ENCODE measurements at regions not wholly inside any gene's neighbourhood (a gene's known extent, or its start where the extent isn't known, plus 50 kb on each side); places are given as distances from the start of the nearest gene placed in this dataset.
"Not testable (repeated sequence)": the region's sequence is repeated elsewhere in the genome, so short reads cannot be mapped to it uniquely, and the experiment has no call there.

DNA sequence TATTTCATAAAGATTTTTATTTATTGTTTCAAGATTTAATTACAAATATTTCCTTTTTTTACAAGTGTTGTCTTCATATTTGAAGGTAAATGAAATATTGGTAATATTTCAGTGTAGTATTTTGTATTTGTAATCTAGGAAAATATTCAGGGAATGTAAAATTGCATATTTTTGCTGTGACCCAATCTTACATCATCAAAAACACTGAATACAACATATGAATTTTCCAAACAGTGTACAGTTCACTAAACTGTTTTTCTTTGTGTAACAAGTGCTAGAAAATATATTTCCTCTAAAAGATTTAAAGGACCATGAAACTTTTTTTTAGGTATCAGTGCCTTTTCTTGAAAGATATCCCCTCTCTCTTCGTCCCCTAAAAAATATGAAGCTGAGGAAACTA is 251.9 kb upstream of the KCND2 start:
- DNase-seq (ENCODE audit: low spot score): no peak

DNA sequence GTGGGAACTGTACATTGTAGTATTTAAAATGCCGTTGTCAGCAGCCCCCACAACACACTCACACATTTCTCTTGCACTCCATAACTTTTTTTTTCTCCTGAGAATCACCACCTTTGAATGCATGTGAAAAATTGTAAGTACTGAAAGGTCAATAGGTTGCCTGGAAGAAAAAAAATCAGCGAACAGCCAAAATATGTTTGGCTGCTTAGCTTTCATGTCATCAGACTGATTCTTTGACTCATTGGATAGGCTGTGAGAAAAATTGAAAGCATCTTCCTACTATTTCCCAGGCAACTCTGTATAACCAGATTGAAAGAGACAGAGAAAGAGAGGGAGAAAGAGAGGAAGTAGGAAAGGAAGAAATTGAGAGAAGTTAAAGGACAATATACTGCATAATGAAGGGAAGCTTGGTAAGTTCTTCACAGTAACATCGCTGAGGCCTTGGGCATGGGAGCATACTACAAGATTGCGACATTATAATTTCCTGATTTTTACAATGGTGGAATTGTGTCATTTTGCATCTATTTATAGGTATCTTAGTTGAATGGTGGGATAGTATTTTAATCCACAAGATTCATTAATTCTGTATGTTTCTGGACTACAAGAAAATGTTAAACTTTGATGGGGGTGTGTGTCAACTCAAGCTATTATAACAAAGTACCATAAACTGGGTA is 249.3 kb upstream of the KCND2 start:
- DNase-seq (ENCODE audit: low spot score): no peak

DNA sequence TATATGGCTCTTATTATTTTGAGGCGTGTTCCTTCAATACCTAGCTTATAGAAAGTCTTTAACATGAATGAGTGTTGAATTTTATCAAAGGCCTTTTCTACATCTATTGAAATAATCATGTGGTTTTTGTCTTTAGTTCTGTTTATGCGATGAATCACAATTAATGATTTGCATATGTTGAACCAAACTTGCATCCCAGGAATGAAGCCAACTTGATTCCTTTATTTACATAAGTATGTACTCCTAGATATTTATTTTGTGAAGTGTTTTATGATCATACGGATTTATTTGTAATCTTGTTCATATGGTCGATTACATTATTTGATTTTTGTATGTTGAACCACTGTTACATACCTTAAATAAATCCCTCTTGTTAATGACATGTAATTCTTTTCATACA is 244.3 kb upstream of the KCND2 start:
- no peak for DNase-seq (ENCODE audit: low spot score)

DNA sequence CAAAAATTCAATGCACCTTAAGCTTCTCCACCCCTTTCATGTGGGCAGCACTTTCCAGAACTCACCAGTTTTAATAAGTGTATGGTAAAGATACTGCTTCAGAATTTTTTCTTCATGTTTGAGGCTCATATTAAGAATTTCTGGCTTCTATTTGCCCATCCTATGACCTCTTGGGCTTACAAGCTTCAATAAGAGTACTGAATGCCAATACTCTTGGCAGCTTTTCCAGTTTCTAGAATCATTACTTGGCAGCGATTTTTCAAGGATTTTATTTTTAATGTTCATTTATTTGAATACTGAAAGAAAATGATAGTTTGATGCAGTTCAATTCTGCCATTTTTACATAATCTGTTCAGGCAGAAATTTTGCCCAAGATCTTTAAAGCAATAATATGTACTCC is 242.1 kb upstream of the KCND2 start:
- no peak for DNase-seq (ENCODE audit: low spot score)

DNA sequence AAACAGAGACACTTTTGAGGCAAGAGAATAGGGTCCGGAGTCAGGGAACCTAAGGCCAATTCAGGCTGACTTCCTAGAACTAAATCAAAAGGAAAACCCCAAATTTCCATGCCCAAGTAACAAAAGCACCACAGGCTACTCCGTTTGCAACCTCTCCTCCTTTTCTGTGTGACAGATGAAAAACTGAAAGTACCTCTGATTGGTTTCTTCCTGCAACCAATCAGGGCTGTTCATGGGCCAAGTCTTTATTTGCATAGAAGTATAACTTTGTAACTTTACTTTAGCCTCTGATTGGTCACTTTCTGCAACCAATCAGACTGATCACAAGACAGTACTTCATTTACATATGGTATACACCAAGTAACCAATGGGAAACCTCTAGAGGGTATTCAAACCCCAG is 239.9 kb upstream of the KCND2 start:
- no peak for DNase-seq (ENCODE audit: low spot score)

DNA sequence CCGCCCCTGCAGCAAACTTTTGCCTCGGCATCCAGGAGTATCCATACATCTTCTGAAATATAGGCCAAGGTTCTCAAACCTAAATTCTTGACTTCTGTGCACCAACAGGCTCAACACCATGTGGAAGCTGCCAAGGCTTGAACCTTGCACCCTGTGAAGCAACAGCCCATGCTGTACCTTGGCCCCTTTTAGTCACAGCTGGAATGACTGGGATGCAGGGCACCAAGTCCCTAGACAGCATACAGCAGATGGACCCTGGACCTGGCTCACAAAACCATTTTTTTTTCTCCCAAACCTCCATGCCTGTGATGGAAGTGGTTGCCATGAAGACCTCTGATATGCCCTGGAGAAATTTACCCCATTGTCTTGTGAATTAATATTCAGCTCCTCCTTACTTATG is 233.8 kb upstream of the KCND2 start:
- DNase-seq (ENCODE audit: low spot score): no peak

DNA sequence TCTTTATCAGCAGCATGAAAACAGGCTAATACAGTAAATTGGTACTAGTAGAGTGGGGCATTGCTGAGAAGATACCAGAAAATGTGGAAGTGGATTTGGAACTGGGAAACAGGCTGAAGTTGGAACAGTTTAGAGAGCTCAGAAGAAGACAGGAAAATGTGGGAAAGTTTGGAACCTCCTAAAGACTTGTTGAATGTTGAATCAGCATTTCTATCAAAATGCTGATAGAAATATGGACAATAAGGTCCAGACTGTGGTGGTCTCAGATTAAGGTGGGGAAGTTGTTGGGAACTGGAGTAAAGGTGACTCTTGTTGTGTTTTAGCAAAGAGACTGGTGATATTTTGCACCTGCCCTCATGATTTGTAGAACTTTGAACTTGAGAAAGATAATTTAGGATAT is 231.2 kb upstream of the KCND2 start:
- DNase-seq (ENCODE audit: low spot score): no peak

DNA sequence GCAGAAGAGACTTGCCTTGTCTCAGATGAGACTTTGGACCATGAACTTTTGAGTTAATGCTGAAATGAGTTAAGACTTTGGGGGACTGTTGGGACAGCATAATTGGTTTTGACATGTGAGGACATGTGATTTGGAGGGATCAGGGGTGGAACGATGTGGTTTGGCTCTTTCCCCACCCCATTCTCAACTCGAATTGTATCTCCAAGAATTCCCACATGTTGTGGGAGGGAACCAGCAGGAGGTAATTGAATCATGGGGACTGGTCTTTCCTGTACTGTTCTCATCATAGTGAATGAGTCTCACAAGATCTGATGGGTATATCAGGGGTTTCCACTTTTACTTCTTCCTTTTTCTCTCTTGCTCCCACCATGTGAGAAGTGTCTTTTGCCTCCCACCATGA is 229.7 kb upstream of the KCND2 start:
- DNase-seq (ENCODE audit: low spot score): no peak

DNA sequence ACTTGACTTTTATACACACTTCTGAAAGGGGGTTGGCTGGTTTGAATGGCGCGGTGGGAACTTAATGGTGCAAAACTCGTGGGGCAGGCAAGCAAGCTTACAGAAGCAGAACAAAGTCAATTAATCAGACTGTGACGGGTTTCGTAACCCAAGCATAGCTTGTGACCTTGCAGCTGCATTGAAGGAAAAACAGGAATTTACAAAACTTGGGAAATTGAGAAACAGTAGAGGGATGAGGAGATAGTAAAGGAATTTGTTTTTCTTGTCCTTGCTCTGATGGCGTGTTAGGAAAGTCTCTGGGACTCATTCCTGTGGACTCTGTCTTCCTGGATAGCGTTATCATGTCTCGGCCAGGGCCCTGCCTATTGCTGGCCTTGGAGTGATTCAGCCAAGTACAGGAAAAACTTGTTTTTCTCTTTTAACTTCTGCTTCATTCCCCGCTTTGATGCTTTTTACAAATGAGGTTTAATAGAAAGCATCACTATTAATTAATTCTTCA is 220.0 kb upstream of the KCND2 start:
- no peak for DNase-seq (ENCODE audit: low spot score)

DNA sequence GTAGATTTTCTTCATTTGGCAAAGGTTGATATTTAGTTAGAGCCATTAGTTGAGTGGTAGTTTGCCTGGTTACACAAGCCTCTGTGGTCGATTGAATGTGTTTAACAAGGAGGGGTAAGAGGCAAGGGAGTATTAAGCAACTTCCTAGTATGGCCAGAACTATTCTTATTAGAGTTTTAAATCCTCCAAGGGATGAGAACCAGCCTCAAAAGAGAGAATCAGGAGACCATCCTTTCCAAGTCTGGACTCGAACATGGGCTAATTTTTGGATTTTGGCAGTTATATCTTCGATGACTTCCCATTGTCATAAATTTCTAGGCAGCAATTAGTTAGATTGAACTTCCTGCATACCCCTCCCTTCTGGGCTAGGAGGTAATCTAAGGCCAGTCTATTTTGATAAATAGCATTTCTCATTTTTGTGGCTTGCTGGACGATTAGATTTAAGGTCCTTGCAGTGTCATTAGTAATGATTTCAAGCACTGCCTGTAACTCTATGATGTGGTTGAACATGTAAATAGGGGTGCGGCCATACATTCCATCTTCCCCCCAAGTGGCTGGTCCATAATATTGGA is 219.5 kb upstream of the KCND2 start:
- DNase-seq (ENCODE audit: low spot score): no peak

DNA sequence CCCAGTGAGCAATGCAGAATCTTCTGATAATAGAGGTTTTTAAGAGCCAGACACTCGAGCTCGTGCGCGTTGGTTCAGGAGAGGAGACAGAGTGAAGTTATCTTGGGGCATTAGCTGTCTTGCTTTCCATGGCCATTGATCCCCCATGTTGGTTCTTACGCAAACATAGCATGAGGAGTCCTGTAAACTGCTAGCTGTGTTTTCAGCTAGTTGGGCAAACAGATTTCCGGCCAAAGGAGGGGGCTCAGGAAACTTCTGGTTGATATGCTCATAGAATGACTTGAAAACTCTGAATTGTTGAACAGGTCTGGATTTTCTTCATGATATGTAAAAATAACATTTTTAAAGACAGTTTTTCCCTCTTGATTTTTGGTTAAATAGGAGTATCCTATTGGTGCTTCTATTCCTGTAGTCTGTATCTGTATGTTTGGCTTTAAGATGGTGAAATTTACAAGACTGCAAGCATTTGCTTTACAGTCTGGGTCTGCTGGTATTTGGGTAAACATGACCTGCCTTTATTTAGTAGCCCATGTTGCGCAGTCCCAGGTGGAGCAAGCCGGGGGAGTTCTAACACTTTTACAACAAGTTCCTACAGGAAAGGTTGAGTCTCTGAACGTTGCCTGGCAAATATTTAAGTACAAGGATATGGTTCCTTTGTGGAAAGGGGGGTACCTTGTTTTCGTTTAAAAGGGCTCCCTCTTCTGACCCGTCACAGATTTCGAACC is 218.4 kb upstream of the KCND2 start:
- no peak for DNase-seq (ENCODE audit: low spot score)

DNA sequence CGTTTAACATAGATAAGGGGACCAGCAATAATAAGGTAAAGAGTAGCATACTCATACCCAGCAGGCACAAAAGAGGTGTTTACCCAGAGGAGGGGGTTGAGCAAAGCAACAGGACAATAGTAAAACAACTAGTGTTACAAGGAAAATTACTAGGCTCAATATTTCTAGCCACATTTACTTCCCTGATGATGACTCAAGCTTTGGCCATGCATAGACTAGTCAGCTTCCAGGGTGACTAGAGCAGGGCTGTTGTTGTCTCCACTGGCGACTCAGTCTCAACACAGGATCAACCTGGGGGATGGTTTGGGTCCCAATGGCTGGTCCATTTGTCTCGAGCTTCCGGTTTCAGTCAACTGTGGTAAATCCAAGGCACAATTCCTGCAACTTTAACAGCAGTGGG is 217.7 kb upstream of the KCND2 start:
- DNase-seq (ENCODE audit: low spot score): no peak

DNA sequence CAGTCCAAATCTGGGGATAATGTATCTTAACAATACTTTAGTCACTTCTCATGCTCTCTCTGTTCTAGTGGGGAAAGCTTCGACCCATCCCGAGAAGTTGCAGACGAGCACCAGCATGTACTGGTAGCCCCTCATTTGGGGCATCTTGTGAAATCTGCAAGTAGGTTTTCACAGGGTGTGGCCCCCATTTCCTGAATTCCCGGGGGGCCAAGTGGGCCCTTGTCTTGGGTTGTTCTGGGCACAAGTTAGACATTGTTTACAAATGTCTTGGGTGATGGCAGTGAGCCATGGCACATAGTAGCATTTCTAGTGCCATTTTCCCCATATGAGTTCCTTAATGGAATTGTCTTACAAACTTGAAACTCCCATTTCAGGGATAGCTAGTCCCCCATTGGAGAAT is 216.7 kb upstream of the KCND2 start:
- DNase-seq (ENCODE audit: low spot score): no peak

DNA sequence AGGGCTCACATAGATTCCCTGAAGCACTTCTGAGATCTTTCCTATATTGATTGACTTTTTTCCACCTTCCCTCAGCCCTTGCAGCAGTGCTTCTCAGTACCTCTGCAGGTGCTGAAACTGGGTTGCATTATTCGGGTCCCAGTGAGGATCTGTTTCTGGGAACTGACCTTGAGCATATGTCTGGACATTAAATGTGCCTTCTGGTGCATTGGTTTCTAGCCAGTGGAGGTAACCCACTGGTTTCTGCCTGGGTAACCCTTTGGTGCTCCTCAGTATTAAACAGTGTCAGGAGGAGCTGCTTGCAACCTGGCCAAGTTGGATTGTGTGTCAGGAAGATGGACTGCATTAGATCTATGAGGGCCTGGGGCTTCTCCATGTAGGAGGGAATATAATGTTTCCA is 213.3 kb upstream of the KCND2 start:
- DNase-seq (ENCODE audit: low spot score): no peak

DNA sequence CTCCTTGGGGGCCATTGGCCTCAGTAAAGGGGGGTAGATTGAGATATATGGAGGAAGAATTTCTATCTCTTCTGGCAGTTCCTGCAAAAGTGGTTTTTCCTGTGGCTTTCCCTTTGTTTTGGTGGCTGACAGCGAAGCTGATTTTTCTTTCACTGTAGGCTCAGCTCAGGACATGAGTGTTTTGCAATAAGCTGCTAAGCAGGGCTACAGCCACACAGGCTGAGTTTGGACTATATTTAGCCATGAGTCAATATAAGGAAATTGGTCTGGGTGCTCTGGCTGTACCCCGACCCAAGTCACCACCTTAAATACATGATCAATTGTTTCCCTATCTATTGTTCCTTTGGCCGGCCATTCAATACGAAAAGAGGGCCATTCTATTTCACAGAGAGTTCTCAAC is 212.7 kb upstream of the KCND2 start:
- no peak for DNase-seq (ENCODE audit: low spot score)

DNA sequence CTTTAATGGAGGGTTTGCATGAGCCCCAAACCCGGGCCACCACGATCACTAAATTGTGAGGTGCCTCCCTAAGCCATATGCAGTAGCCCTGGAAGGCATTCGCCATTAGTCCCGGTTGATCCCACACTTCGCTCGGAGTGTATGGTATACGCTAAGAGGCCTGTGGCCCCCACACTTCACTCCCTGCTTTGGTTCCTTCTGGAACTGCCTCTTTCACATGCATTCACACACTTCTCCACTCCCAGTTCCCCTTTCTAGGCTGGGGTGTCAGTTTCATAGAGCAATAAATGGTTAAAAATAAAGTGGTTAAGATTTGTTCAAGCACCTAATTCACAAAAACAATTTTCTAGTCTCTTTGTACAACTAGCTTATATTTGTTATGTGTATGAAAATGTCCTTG is 212.1 kb upstream of the KCND2 start:
- no peak for DNase-seq (ENCODE audit: low spot score)

DNA sequence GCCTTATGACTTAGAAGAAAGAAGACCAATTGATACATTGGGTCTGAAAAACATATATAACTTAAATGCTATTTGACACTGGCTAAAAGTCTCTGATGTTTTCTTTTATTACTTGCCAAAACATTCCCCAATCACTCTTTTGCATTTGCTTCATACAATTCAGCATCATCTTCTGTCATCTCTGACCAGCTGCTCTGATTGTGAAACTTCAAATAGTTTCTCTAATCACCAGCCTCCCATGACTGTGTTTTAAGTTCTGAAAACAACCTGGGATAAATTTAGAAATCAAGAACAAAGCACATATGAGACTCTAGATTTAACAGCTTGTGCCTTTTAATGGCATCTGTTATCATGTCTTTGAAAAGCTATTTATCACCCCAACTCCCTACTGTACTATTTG is 208.4 kb upstream of the KCND2 start:
- DNase-seq (ENCODE audit: low spot score): no peak

DNA sequence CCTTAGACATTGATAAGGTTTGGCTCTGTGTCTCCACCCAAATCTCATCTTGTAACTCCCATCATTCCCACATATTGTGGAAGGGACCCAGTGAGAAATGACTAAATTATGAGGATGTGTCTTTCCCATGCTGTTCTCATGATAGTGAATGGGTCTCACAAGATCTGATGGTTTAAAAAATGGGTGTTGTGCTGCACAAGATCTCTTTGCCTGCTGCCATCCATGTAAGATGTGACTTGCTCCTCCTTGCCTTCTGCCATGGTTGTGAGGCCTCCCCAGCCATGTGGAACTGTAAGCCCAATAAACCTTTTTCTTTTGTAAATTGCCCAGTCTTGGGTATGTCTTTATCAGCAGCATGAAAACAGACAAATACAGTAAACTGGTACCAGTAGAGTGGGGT is 206.1 kb upstream of the KCND2 start:
- DNase-seq (ENCODE audit: low spot score): not testable (repeated sequence)

DNA sequence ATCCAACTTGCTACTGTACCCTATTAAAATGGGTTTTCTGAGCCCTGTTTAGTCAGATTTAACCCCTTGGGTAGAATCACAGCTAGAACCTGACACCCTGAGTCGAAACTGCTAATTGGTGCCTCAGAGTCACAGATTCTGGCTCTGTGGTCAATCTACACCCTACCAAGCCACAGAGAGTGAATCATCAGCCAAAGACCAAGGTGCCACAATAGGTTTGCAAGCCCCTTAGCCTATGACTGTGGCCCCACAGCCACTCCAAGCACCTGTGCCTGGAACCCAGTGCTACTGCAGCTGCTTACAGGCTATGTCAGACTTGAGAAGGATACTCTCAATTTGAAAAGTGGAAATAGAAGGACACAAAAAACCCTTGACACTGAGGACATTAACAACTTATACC is 202.8 kb upstream of the KCND2 start:
- no peak for DNase-seq (ENCODE audit: low spot score)

DNA sequence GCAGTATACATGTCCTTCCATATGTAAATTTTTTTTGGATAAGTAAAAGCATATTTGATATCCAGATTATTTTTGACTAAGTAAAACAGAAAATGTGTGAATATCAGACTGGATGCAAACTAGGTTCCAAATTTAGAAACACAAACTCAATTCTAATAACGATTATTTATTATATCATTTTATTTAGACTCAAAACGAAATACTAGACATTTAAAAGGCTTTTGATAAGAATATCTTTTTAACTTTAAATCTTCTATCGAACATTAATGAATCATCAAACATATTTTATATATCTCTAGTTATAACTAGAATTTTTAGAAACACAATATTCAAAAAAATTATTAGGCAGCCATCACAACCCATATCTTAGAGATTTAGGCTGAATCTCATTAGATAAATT is 195.2 kb upstream of the KCND2 start:
- DNase-seq (ENCODE audit: low spot score): no peak

DNA sequence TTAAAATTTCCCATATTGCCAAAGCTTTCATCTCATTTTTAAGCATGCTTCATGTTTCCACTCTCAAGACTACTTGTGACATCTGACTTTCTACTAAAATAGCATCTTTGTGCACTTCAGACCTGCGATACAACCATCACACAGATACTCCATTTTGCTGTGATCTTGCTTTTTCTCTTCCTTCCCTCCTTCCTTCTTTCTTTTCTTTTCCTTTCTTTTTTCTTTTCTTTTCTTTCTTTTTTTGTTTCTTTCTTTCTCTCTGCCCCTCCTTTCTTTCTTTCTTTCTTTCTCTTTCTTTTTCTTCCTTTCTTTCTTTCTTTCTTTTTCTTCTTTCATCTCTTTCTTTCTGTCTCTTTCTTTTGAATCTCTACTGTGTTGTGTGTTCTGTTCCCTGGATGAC is 194.0 kb upstream of the KCND2 start:
- DNase-seq (ENCODE audit: low spot score): no peak

DNA sequence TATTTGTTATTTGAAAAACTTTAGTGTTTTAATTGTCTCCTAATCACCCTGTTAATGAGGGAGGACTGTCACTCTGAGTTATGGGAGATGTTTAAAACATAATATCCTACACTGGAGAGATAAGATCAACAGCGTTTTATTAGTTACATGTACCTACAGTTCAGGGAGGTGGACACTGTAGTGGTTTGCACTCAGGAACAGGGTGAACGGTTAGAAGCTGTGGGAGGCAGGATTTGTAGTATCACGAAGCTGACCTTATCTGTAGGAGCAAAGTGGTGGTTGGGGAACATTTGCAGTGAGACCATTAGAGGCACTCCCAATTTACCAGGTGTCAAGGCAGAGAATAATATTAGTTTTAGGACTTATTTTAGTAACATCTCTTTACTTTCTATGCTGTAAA is 193.3 kb upstream of the KCND2 start:
- no peak for DNase-seq (ENCODE audit: low spot score)

DNA sequence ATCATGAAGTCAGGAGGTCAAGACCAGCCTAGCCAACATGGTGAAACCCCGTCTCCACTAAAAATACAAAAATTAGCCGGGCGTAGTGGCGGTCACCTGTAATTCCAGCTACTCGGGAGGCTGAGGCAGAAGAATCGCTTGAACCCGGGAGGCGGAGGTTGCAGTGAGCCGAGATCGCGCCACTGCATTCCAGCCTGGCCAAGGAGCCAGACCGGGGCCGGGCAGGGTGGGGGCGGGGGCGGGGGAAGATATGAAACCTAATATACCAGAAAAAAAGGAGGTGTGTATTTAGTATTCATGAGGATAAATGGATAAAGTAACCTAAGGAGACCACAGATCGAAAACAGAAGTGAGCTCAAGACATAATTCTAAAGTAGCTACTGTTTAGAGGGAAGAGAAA is 186.5 kb upstream of the KCND2 start:
- DNase-seq (ENCODE audit: low spot score): not testable (repeated sequence)

DNA sequence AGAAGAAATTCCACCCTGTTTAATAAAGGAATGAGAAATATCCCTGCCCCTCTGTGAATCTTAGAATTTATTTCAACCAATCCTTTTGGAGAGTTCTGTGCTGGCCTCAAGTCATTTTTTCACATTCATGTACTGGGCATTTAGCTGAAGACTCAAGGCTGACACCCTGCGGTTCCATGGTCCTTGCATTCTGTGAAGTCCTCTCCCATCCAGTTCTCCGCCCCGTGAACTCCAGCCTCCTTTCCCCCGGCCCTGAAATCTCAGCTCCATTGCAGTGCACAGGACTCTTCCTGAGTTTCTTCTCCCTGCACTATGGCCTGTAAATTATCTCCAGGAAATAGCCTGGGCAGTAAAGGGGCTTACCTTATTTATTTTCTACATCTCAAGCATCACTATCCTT is 183.0 kb upstream of the KCND2 start:
- no peak for DNase-seq (ENCODE audit: low spot score)

Measured in CD4-positive, alpha-beta T cell treated with Interleukin-2 at 100 ng/mL for 4 hours (primary cell).